Urothelium cell line (cell line): ENCODE measurements at regions not wholly inside any gene's neighbourhood (a gene's known extent, or its start where the extent isn't known, plus 50 kb on each side); places are given as distances from the start of the nearest gene placed in this dataset.
"Not testable (repeated sequence)": the region's sequence is repeated elsewhere in the genome, so short reads cannot be mapped to it uniquely, and the experiment has no call there.

Source experiments
- DNase-seq: peaks from one replicate; pipeline ENCODE4 v3.0.0; 2011; ENCODE audit warnings: low spot score, mixed read lengths
- FAIRE-seq: peaks from 2 replicates; lab custom pipeline; 2011; peaks lifted over from hg19 to GRCh38; lab: Jason Lieb, UNC

DNA sequence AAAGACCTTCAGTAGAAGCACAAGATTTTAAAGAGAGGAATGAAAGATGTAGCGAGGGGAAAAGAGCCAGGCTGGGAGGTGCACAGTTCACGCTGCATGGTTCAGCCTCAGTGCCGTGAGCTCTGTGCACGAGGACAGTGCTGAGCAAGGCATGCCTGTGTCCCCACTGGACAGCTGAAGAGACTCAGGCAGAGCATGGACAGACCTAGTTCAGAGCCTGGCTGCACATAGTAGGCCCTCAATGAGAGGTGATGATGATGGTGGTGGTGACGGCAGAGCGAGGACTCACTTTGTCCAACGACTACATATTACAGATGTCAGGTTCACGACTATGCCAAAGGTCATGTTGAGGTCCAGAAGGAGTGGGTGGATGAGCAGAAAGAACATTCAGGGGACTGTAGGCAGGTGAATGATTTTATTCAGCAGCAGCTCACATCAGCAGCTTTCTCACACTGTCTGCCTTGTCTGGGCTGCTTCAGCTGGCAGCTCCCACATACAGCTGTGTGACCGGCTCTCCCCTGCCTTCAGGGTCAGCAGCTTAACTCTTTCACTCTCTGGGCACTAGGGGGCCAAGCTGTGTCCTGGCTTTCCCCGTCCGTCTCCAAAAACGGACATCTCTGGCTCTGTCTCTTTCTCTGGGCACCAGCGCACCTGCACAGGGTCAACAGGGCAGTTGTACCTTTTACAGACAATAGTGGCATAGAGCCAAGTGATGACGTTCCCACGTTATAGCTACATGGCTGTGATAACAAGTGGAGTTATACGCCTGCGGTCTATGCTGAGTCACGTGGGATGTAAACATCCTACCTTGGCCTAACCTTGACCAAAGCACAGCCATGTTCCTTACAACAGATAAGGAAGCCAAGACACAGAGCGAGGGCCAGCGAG, 83.4 kb upstream of the KCNK12 start:
- peak; percentile 98 for FAIRE-seq

DNA sequence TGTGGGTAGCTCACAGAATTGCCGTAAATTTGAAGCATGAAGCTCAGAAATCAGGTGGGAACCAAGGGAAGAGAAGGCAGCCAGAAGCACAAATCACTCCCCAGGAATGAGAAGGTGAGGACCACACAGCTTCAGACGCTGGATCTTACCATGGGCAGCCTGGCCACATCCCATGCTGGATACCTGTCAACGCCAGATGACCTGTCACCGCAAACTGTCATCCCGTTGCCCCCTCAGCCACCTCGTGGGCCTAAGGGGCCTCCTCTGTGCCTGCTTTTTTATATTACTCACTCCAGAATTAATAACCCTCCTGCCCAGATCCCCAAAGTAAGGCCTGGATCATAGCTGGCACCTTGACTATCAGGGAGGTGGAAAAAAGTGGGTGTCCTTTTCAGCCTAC, 82.3 kb upstream of the KCNK12 start:
- no peak for FAIRE-seq
- no peak for DNase-seq

More for the DNA sequence above, 83.4 kb upstream of the KCNK12 start:
- DNase-seq: peak; percentile 72

DNA sequence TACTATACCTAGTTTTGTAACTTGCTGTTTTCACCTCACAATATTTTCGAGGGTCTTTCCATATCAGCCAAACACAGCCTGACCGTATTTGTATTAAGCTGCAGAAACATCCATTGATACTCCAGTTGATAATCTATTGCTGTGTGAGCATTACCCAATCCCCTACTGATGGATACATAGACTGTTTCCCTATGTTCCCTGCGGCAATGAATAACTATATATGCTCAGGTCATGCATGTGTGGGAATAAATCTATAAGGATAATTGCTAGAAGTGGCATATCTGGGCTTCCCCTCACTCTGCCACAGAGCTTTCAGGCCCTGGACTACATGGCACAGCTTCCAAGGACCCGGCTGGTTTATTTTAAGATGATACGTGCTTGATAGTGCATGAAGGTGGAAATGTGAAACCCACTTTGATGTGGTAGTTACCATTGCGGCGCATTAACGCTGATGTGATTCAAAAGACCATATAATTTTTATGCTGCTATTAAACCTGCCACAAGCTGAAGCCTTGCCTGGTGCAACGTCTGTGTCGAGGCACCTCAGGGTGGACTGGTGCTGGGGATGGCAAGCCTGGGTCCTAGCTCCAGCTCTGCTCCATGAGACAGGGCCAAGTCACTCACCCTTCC, 81.4 kb upstream of the KCNK12 start:
- DNase-seq: no peak
- no peak for FAIRE-seq

DNA sequence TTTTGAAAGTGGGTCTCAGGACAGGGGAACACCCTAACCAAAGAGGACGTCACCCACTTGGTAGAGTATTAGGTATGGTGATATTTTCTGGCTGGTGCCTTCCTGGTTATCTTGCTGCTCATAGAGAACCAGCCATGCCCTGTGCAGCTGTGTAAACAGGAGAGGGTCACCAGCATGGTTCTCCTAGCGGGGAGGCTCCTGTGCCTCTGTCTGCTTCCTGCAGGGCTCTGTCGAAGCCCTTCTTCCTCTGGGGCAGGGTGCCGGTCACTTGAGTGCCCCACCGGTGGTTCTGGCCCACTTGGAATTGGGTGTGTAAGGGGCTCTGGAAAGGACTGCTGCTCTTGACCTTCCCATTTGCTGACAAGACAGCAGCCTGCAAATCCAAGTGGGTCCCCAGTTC, 80.5 kb upstream of the KCNK12 start:
- DNase-seq (no peak), FAIRE-seq (no peak)

DNA sequence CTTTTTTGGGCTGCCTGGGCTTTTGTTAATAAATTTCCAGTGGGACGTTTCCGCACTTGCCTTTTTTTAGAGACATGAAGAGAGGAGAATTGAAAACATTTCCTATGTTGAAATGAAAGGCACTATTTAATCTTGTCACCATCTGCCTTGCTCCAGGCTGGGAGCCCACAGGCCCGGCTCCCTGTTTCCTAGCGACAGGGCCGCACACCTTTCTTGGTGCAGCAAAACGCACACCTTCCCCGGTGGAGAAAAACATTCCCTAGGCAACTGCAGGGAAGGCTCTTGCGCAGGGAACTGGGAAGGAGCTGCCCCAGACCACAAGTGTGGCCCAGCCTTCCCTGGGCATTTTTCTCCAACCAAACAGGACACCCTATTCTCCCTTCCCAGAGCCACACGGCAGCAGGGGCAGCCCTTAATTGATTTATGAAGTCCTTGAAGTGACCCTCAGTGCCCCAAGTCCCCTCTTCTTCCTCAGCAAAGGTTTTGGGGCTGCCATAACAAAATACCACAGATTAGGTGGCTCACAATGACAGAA, 79.3 kb upstream of the KCNK12 start:
- FAIRE-seq (no peak), DNase-seq (no peak)

DNA sequence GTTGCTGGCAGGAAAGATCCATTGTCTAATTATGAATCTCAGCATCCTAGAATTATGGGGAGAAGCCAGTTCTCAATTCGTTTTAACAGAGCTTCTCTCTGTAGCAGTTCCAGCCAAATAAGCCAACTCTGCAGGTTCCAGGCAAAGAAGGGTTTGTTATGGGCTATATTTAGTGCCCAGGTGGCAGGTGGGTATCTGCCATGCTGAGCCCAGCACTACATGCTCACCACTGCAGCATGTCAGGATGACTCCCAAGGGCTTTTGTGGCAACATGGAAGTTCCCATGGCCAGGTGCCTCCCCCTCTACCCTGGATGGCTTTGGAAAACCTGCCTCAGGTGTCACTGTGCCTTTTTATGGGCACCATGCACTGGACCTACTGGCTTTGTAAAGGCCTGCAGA, 74.5 kb upstream of the KCNK12 start:
- DNase-seq: no peak
- no peak for FAIRE-seq

DNA sequence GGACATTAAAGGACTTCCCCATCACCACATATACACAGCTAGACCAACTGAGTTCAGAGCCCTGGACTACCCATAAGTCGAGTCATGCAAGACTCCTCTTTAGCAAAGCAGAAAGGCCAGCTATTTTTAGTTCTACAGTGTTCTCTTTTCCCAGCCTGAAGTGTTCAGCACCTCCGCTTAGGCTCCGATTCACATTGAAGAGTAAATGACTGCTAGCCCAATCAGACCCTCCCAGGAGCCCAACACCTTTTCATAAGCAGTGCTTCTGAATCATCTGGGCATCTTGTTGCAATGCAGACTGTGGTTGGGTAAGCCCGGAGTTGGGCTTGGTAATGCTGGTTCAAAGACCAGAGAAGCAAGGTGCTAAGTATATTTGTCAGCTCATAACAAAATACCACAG, 73.6 kb upstream of the KCNK12 start:
- FAIRE-seq: no peak

DNA sequence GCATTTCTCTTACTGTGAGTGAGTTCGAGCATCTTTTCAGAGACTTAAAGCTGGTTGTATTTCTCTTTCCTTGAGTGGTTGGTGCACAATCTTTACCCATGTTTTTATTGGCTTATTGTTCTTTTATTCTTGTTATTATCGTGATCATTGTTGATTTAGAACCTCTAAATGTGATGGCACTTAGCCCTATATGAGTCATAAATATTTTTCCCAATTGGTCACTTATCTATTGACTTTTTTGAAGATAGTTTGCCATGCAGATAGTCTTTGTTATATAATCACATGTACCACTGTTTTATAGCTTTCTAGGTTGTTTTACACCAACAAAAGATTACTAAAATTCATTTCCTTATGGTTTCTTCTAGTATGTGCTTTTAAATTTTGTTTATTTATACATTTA, 70.6 kb upstream of the KCNK12 start:
- FAIRE-seq (no peak), DNase-seq (no peak)

More for the DNA sequence above, 73.6 kb upstream of the KCNK12 start:
- DNase-seq: no peak

DNA sequence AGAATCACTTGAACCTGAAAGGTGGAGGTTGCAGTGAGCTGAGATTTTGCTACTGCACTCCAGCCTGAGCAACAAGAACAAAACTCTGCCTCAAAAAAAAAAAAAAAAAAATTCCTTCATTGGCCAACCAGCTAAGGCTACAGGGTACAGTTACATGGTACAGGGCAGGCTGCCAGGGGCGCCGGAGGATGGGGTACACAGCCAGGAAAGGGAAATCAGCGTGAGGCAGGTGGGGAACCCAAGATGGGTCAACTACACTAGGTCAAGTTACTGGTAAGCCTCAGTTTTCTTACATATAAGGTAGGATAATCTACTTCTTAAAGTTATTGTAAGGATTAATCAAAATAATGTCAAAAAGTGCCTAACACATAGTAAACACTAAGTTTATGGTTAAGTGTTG, 69.6 kb upstream of the KCNK12 start:
- no peak for FAIRE-seq
- DNase-seq: no peak

DNA sequence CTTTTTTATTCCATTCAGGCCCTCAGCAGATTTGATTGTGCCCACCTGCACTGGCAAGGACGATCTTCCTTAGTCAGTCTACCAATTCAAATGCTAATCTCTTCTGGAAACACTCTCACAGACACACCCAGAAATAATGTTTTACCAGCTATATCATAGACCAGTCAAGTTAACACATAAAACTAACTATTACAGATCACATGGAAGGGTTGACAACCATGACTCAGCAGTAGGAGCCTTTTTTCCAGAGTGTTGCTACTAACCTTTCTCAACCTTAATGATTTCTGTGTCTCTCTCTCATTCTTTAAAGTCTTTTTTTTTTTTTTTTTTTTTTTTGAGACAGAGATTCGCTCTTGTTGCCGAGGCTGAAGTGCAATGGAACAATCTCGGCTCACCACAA, 68.7 kb upstream of the KCNK12 start:
- no peak for FAIRE-seq
- DNase-seq: no peak

DNA sequence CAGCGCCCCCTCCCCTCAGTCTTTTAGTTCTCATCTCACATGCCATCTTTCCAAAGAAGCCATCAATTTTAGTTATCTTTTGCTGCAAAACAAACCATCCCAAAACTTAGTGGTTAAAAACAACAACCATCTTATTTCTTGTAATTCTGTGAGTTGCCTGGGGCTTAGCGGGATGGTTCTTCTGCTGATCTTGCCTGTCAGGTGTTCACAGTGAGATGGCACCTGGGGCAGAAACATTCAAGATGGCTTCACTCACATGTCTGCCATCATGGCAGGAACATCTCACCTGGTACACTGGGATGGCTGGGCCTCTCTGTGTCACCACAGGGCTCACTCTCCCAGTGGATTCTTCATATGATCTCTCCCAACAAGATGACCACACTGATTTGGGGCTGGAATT, 67.6 kb upstream of the KCNK12 start:
- DNase-seq (no peak), FAIRE-seq (no peak)

DNA sequence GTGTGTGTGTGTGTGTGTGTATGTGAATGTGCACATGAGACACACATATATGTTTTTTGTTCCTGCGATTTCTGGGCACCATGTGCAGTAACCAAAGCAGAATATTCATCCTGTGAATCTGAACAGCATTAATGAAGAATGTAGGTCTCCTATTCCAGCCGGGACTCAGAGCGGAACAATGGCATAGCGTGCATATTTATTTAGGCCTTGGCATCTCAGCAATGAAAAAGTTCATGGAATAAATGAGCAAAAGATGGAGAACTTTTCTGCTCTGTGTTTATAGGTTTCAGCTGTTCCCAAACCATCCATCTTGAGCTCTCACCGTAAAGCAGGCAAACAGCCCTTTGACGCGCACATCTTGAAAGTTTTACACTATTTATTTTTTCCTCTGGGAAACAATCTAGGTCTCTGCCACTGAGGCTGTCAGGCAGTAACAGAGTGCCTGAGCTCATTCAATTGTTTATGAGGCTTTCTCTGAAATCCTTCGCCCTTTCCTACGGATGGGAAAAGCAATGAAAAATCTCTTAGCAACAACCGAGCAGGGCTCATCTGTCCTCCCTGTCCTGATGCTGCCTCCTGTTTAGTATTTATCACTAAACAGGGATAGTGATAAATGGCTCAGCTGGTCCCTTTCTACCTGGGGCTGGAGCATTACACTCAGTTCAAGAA, 65.9 kb upstream of the KCNK12 start:
- FAIRE-seq (no peak), DNase-seq (no peak)

DNA sequence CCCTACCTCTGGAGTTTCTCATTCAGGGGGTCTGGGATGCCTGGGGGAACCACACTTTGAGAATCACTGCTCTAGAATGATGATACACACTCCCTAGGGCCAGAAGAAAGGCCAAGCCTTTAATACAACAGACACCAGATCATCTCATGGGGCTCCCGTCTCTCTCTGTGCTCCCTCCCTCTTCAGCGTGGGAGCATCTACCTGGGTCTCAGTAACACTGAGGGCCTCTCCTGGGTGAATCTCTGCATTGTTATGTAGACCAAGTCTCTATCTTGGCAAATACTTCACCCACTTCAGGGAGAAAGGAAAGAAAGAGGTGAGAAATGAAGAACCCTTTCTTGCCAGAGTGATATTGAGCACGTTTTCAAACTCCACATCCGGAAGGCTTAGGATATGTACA, 65.4 kb upstream of the KCNK12 start:
- FAIRE-seq: no peak
- no peak for DNase-seq

DNA sequence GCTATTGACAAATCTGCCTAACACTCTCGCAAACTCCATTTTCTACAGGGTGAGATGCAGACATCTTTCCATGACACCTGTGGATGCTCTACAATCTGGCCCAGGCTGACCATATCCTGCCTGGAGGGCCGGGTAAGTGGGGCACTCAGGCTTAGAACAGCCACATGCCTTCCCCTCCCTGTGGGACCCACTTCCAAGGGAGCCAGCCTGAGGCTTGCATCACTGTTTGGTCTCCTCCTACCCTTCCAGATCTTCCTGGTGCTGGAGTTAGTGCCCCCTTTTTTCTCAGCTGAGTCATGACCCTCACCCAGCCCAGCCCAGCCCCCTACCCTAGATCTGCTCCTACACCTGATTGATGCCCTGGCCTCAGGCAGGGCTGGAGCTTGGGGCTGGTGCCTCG, 62.0 kb upstream of the KCNK12 start:
- no peak for DNase-seq
- no peak for FAIRE-seq

DNA sequence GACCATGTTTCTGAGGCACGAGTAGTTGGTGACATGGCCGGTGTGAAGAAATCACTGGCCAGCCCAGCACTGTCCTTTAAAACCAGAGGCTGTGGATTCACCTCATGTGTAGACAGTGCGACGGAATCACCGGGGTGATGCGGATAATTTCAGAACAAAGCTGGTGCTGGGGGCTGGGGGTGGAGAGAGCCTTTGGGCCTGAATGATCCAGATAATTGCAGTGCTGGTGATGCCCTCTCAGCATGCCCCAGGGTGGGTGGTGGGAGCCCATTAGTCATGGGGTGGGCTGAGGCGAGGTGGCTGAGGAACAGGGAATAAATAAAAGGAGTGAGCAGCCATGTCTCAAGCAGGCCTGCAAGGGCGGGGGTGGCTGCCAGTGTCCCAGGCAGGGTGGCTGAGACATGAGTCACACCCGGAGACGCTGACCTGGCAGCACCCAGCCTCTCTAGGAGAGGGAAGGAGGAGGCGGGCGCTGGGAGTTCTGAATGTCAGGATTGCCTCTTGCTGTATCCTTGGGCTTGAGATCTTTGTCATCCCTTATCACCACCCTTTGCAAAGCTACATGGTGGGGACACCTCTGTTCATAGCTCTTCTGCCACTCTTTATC, 61.1 kb upstream of the KCNK12 start:
- peak; percentile 85 for FAIRE-seq

DNA sequence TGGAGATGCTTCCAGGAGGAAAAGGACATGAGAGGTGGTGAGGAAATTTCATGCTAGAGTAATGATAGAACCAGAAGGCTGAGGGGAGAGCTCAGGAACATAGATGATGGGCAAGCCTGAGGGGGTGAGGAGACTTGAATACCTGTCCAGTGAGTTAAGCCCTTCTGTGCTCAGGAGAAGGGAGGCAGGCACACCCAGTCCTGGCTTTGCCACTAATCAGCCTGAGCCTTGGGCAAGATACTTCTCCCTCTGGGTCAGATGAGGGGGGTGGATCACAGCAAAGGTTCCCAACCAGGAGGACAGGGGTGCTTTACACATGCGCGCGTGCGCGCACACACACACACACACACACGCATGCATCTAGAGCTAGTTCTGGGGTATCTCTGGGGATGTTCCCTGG, 60.5 kb upstream of the KCNK12 start:
- FAIRE-seq: peak; percentile 62
- DNase-seq: peak; percentile 33

More for the DNA sequence above, 61.1 kb upstream of the KCNK12 start:
- peak; percentile 99 for DNase-seq

DNA sequence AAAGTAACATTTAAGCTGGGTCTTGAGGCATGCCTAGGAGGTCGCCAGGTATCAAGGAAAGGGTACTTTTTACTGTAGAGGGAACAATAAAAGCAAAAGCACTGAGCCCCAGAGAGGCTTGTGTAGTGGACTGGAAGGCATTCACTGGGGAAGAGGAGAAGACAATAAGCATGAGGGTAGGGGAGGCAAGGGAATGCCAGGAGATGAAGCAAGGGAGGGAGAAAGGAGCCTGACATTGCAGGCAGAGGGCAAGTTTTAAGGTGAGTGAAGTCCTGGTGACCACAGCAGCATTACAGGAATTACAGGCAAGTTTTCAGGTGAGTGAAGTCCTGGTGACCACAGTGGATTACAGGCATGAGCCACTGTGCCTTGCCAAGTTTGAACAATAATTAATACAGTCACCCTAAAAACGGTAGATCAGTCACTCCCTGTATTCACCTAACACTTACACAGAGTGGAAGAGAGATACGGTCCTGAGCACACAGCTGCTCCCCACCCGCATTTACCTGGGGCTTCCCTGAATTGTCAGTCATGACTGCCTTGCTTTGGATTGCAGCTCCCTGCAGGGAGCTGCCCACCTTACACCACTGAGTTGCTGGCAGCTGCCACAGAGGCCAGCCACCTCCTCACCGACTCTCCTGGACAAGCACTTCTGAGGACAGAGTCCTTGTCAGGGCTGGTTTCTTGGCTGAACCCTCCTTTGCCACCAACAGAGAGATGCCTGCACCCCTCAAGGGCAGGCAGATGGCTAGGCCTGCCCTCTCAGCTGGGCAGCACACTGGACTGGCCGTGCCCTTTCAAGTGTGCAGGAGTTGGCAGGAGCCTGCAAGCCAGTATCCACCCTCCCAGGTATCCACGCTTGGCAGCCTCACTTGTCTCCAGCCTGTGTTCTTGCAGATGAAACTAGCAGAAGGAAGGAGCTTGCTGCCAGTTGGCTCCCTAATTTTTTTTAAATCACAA, 59.0 kb upstream of the KCNK12 start:
- FAIRE-seq (no peak), DNase-seq (no peak)

DNA sequence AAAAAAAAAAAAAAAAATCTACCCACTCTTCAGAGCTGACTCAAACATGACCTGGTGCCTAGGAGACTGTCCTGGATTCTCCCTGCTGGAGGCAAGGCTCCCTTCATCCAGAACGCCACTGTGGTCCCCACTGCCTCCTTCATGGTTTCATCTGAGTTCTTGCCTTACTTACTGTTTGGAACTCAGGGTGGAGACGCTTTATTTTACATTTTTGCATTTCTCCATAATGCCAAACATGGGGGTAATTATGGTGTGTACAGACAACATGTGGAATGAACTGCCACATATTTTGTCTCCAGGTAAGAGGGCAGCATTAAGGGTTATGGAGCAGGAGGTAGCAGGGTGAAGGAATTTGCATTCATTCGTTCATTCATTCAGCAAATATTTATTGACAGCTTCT, 58.1 kb upstream of the KCNK12 start:
- no peak for DNase-seq

DNA sequence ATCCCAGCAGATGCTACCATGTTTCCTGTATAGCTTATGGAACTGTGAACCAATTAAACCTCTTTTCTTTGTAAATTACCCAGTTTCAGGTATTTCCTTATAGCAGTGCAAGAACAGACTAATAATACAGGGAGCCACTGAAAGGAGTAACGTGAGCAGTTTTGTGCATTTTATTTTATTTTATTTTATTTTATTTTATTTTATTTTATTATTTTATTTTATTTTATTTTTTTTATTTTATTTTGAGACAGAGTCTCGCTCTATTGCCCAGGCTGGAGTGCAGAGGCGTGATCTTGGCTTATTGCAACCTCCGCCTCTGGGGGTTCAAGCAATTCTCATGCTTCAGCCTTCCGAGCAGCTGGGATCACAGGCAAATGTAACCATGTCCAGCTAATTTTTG, 55.9 kb upstream of the KCNK12 start:
- no peak for DNase-seq
- no peak for FAIRE-seq

More for the DNA sequence above, 58.1 kb upstream of the KCNK12 start:
- FAIRE-seq: no peak

DNA sequence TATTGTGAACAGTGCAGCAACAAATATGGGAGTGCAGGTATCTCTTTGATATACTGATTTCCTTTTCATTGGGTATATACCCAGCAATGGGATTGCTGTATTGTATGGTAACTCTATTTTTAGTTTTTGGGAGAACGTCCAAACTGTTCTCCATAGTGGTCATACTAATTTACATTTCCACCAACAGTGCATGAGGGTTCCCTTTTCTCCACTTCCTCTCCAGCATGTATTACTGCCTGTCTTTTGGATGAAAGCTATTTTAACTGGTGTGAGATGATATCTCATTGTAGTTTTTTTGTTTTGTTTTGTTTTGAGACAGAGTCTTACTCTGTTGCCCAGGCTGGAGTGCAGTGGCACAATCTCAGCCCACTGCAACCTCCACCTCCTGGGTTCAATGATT, 52.4 kb upstream of the KCNK12 start:
- not testable (repeated sequence) for FAIRE-seq, DNase-seq
